MCF 10A (cell line): ENCODE measurements at regions not wholly inside any gene's neighbourhood (a gene's known extent, or its start where the extent isn't known, plus 50 kb on each side); places are given as distances from the start of the nearest gene placed in this dataset.

Experiments used
- BruUV-seq: library from RNA; stranded (reverse); fragments of 400-500 nt; replicated peaks from 2 replicates; lab custom pipeline; 2021; lab: Mats Ljungman, UMichigan
- CTCF ChIA-PET: fragments of 300-600 bp; sonication (Branson Sonifier 250); formaldehyde crosslinking; extraction: SDS; loops from one replicate; lab custom pipeline; 2021; ENCODE audit warnings: antibody characterized with exemption, inconsistent platforms; lab: Yijun Ruan, JAX
- POLR2A ChIA-PET: fragments of 300-600, 350-650 bp; sonication (Branson Sonifier 250); formaldehyde crosslinking; extraction: SDS; loops from one replicate; lab custom pipeline; 2020; ENCODE audit warnings: antibody characterized with exemption, inconsistent platforms; lab: Yijun Ruan, JAX
- DNase-seq: peaks from one replicate; pipeline ENCODE4 v3.0.0-alpha.2; 2018; ENCODE audit not compliant: unreplicated experiment
- H3K27ac Mint-ChIP-seq: one replicate; pipeline ENCODE4 v1.8.0; 2022; ENCODE audit warnings: mild to moderate bottlenecking, low read depth, mixed read lengths; ENCODE audit not compliant: unreplicated experiment
- H3K27me3 Mint-ChIP-seq: one replicate; pipeline ENCODE4 v1.8.0; 2022; ENCODE audit warnings: mixed read lengths; ENCODE audit not compliant: insufficient read depth, unreplicated experiment
- H3K36me3 Mint-ChIP-seq: one replicate; pipeline ENCODE4 v1.8.0; 2022; ENCODE audit warnings: mild to moderate bottlenecking, moderate library complexity, mixed read lengths; ENCODE audit not compliant: insufficient read depth, unreplicated experiment
- H3K4me1 Mint-ChIP-seq: one replicate; pipeline ENCODE4 v1.8.0; 2022; ENCODE audit warnings: mixed read lengths; ENCODE audit not compliant: insufficient read depth, unreplicated experiment
- H3K4me3 Mint-ChIP-seq: one replicate; pipeline ENCODE4 v1.8.0; 2022; ENCODE audit warnings: mild to moderate bottlenecking, moderate library complexity, mixed read lengths; ENCODE audit not compliant: unreplicated experiment
- H3K9me3 Mint-ChIP-seq: one replicate; pipeline ENCODE4 v1.8.0; 2022; ENCODE audit warnings: mixed read lengths; ENCODE audit not compliant: unreplicated experiment
- intact Hi-C: fragments of 100-400 bp; cut with micrococcal nuclease; formaldehyde crosslinking; loops from 2 replicates; pipeline ENCODE4 v1.14.1; 2022
- TF ChIP-seq, protein P1 (sequence below): fragments of 200-600 bp; IDR thresholded peaks from one replicate; pipeline ENCODE4 v1.8.0; 2022; ENCODE audit warnings: antibody characterized with exemption, mild to moderate bottlenecking; ENCODE audit not compliant: unreplicated experiment

DNA sequence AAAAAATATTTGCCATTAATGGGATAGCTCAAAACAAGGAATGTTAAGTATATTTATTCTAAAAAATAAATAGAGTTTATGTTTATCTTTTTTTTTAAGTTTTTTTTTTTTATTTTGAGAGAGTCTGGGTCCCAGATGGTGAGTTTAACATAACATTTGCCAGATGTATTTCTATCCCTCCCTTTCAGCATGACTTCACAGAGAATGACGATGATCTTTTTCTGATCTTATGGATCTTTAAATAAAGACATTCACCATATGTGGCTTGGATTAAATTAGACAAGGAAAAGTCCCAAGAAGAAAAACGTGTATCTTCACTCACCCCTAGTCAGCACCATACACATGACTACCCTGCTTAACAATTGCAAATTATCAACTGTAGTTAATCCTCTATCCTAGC, 839.8 kb upstream of the CNTN5 start:
- TF ChIP-seq, protein P1, sequence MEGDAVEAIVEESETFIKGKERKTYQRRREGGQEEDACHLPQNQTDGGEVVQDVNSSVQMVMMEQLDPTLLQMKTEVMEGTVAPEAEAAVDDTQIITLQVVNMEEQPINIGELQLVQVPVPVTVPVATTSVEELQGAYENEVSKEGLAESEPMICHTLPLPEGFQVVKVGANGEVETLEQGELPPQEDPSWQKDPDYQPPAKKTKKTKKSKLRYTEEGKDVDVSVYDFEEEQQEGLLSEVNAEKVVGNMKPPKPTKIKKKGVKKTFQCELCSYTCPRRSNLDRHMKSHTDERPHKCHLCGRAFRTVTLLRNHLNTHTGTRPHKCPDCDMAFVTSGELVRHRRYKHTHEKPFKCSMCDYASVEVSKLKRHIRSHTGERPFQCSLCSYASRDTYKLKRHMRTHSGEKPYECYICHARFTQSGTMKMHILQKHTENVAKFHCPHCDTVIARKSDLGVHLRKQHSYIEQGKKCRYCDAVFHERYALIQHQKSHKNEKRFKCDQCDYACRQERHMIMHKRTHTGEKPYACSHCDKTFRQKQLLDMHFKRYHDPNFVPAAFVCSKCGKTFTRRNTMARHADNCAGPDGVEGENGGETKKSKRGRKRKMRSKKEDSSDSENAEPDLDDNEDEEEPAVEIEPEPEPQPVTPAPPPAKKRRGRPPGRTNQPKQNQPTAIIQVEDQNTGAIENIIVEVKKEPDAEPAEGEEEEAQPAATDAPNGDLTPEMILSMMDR, result no peak
- Mint-ChIP-seq H3K36me3 (no peaks in the 10 kb centered on the region), H3K27me3 (peaks cover 21% of the 10 kb centered on the region), H3K4me1 (no peaks in the 10 kb centered on the region), H3K27ac (no peak overlapping the region), H3K4me3 (no peak overlapping the region), H3K9me3 (no peaks in the 10 kb centered on the region)
- BruUV-seq, result no TSS peak
- ChIA-PET CTCF (interaction anchor here (0.6 kb wide), 1 partner anchor 1155 kb away, joined by 3 read pairs; no protein-coding TSS in a partner anchor), POLR2A (no interaction called here)
- intact Hi-C loops, result no loop called here
- no peak for DNase-seq

DNA sequence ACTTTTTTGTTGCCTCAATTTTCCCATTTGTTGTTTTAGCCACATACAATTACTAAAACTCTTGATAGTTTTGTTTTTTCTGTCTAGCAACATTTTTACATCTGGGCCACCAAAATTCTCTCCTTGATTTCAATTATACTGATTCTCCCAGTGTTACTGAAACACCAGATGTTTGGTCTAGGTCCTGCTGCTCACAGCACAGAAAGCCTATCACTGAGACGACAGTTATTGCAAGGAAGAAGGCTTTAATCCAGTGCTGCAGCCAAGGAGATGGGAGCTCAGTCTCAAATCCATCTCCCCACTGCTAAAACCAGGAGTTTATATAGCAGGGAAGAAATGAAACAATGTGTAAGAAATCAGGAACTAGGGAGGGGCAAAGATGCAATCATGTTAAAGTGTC, 837.7 kb upstream of the CNTN5 start:
- TF ChIP-seq, protein P1, result no peak
- POLR2A ChIA-PET, result interaction anchor here (0.7 kb wide), 1 partner anchor 8 kb away, joined by 3 read pairs; no protein-coding TSS in a partner anchor
- Mint-ChIP-seq H3K4me3 (no peak overlapping the region), H3K9me3 (no peaks in the 10 kb centered on the region), H3K27me3 (peaks cover 17% of the 10 kb centered on the region), H3K27ac (no peak overlapping the region), H3K36me3 (no peaks in the 10 kb centered on the region), H3K4me1 (no peaks in the 10 kb centered on the region)
- BruUV-seq, result no TSS peak
- no peak for DNase-seq
- intact Hi-C loops, result no loop called here
- CTCF ChIA-PET, result no interaction called here

DNA sequence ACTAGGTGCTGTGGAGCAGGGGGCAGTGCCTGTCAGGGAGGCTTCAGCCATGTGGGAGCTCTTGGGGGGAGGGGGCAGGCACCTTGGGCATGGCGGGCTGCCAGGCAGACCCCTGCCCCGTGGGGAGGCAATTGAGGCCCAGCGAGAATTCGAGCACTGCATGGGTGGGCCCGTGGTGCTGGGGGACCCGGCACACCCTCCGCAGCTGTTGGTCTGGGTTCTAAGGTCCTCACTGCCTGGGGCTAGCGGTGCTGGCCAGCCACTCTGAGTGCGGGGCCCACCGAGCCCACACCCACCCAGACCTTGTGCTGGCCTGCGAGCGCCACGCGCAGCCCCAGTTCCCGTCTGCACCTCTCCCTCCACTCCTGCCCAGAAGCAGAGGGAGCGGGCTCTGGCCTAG, 835.5 kb upstream of the CNTN5 start:
- no peaks in the 10 kb centered on the region for H3K9me3 Mint-ChIP-seq
- peaks cover 33% of the 10 kb centered on the region for H3K27me3 Mint-ChIP-seq
- POLR2A ChIA-PET, result no interaction called here
- no TSS peak for BruUV-seq
- intact Hi-C loops, result no loop called here
- H3K27ac Mint-ChIP-seq, result no peak overlapping the region
- DNase-seq, result no peak
- CTCF ChIA-PET, result no interaction called here
- TF ChIP-seq, protein P1, result no peak
- no peak overlapping the region for H3K4me3 Mint-ChIP-seq
- H3K4me1 Mint-ChIP-seq, result no peaks in the 10 kb centered on the region
- H3K36me3 Mint-ChIP-seq, result no peaks in the 10 kb centered on the region

DNA sequence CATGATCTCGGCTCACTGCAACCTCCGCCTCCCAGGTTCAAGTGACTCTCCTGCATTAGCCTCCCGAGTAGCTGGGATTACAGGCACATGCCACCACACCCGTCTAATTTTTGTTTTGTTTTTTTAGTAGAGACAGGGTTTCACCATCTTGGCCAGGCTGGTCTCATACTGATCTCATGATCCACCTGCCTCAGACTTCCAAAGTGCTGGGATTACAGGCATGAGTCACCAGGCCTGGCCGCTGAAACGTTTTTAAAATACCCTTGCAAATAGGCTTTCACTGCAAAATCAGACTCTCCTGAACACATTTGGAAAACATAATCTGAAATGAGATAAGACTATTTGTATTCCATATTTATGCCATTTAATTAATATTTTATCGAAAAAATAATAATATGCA, 826.1 kb upstream of the CNTN5 start:
- DNase-seq, result peak; percentile 11
- H3K36me3 Mint-ChIP-seq, result no peaks in the 10 kb centered on the region
- peaks cover 32% of the 10 kb centered on the region for H3K27me3 Mint-ChIP-seq
- H3K9me3 Mint-ChIP-seq, result no peaks in the 10 kb centered on the region
- ChIA-PET POLR2A (no interaction called here), CTCF (no interaction called here)
- BruUV-seq, result no TSS peak
- H3K27ac Mint-ChIP-seq, result no peak overlapping the region
- intact Hi-C loops, result no loop called here
- no peaks in the 10 kb centered on the region for H3K4me1 Mint-ChIP-seq
- no peak overlapping the region for H3K4me3 Mint-ChIP-seq
- TF ChIP-seq, protein P1, result no peak
